OCI-LY1 (cell line): ENCODE measurements at regions not wholly inside any gene's neighbourhood (a gene's known extent, or its start where the extent isn't known, plus 50 kb on each side); places are given as distances from the start of the nearest gene placed in this dataset.

Source experiments
- EZH2 ChIP-seq: fragments of 200-600 bp; sonication (generic), shearing (Covaris generic); IDR thresholded peaks from 2 replicates; pipeline ENCODE4 v1.8.0; 2017; ENCODE audit warnings: borderline replicate concordance, mixed run types, mild to moderate bottlenecking, antibody characterized with exemption, low read length, moderate library complexity, mixed read lengths
- TF ChIP-seq, protein P1 (sequence below): fragments of 200-600 bp; sonication (generic), shearing (Covaris generic); IDR thresholded peaks from 2 replicates; pipeline ENCODE4 v1.5.1; 2017; ENCODE audit warnings: mild to moderate bottlenecking, antibody characterized with exemption, low read length, moderate library complexity, mixed read lengths

DNA sequence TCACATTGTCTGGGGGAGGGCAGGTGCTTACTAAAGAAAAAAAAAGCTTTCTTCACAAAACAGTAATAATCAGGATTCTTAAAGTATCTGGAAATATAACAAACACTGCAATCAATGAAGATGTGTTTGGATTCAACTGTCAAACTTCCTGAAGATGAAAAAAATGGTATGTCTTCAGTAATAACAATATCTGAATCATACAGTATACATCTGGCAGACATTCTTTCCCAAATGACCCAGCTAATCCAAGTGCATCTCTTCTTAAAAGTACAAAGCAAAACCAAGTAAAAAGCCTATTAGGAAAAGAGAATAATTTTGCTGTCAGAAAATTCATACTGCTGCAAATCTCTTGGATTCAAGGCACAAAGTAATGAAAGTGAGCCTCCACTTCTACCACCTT is 145.0 kb upstream of the MCTP2 start:
- TF ChIP-seq, protein P1, sequence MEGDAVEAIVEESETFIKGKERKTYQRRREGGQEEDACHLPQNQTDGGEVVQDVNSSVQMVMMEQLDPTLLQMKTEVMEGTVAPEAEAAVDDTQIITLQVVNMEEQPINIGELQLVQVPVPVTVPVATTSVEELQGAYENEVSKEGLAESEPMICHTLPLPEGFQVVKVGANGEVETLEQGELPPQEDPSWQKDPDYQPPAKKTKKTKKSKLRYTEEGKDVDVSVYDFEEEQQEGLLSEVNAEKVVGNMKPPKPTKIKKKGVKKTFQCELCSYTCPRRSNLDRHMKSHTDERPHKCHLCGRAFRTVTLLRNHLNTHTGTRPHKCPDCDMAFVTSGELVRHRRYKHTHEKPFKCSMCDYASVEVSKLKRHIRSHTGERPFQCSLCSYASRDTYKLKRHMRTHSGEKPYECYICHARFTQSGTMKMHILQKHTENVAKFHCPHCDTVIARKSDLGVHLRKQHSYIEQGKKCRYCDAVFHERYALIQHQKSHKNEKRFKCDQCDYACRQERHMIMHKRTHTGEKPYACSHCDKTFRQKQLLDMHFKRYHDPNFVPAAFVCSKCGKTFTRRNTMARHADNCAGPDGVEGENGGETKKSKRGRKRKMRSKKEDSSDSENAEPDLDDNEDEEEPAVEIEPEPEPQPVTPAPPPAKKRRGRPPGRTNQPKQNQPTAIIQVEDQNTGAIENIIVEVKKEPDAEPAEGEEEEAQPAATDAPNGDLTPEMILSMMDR = no peak
- TF ChIP-seq EZH2 = no peak
